ENCODE measurements at regions not wholly inside any gene's neighbourhood (a gene's known extent, or its start where the extent isn't known, plus 50 kb on each side); places are given as distances from the start of the nearest gene placed in this dataset.

GRCh38 chr5:4625206-4625896, 514.8 kb upstream of the ADAMTS16 start:
- Histone ChIP-seq H3K27me3 (no peaks in the 10 kb centered on the region), H3K27ac (no peak overlapping the region), H3K4me3 (no peak overlapping the region), H3K4me1 (no peaks in the 10 kb centered on the region), H3K36me3 (no peaks in the 10 kb centered on the region), H3K9me3 (no peaks in the 10 kb centered on the region)
- TF ChIP-seq POLR2A (IDR thresholded peaks at IDR 0.05): no peak
- TF ChIP-seq, protein P1, sequence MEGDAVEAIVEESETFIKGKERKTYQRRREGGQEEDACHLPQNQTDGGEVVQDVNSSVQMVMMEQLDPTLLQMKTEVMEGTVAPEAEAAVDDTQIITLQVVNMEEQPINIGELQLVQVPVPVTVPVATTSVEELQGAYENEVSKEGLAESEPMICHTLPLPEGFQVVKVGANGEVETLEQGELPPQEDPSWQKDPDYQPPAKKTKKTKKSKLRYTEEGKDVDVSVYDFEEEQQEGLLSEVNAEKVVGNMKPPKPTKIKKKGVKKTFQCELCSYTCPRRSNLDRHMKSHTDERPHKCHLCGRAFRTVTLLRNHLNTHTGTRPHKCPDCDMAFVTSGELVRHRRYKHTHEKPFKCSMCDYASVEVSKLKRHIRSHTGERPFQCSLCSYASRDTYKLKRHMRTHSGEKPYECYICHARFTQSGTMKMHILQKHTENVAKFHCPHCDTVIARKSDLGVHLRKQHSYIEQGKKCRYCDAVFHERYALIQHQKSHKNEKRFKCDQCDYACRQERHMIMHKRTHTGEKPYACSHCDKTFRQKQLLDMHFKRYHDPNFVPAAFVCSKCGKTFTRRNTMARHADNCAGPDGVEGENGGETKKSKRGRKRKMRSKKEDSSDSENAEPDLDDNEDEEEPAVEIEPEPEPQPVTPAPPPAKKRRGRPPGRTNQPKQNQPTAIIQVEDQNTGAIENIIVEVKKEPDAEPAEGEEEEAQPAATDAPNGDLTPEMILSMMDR (IDR thresholded peaks at IDR 0.05): no peak
- intact Hi-C loops (cut with DNase I): no loop called here
- DNase-seq: no peak
- WGBS, 2 donors: 78 to 85% methylated on average over 5 of the region's 5 CpGs

DNA sequence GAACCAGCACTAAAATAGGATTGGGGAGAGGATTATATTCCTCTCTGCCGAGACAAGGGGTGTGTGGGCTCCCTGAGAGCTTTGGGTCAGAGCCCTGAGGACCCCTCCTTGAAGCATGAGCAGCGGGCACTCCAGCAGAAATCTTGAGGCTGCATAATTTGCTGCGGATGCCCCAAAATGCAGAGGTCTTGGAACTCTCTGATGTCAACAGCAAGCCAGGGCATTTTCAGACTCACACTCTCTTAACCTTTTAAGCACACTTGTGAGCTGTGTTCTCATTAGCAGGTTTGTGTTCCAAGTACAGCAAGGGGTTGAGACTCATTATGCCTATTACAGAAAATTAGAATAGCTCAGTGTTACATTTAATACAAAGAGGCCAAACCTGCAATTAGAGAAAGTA, 513.0 kb upstream of the ADAMTS16 start:
- TF ChIP-seq, protein P1 (IDR thresholded peaks at IDR 0.05): no peak
- no peak for TF ChIP-seq POLR2A (IDR thresholded peaks at IDR 0.05)
- WGBS, 2 donors: 83 to 100% methylated on average over 1 of the region's 3 CpGs
- no peak for DNase-seq
- no peak overlapping the region for H3K4me3 ChIP-seq
- no peaks in the 10 kb centered on the region for H3K27me3 ChIP-seq
- no peak overlapping the region for H3K27ac ChIP-seq
- no peaks in the 10 kb centered on the region for H3K9me3 ChIP-seq
- intact Hi-C loops (cut with DNase I): no loop called here
- H3K4me1 ChIP-seq: no peaks in the 10 kb centered on the region
- H3K36me3 ChIP-seq: no peaks in the 10 kb centered on the region

DNA sequence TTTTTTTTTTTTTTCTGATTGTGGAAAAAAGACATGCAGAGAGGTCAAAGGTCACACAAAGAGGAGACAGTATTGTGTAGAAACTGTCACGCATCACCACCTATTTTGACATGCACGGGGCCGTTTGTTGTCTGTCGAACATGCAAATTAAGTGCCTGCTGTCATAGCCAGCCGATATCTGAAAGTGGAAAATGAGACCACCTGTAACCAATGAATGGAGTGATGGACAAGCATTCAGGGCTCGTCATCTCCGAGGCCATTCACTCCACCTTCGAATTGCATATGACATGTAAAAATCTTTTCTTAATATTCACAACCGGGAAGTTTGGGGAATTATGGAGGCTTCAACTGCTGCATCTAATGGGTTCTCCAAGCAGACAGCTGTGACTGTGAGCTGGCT, 512.2 kb upstream of the ADAMTS16 start:
- TF ChIP-seq, protein P1 (IDR thresholded peaks at IDR 0.05): no peak
- TF ChIP-seq POLR2A (IDR thresholded peaks at IDR 0.05): no peak
- 68 to 77% methylated on average over 9 of the region's 9 CpGs for WGBS, 2 donors
- Histone ChIP-seq H3K4me1 (no peaks in the 10 kb centered on the region), H3K36me3 (no peaks in the 10 kb centered on the region), H3K27me3 (no peaks in the 10 kb centered on the region), H3K27ac (no peak overlapping the region), H3K4me3 (no peak overlapping the region), H3K9me3 (no peaks in the 10 kb centered on the region)
- intact Hi-C loops (cut with DNase I): no loop called here
- DNase-seq: no peak

- TF ChIP-seq POLR2A (IDR thresholded peaks at IDR 0.05): no peak
- TF ChIP-seq, protein P1 (IDR thresholded peaks at IDR 0.05): no peak
- H3K27ac ChIP-seq: no peak overlapping the region
- intact Hi-C loops (cut with DNase I): no loop called here
- no peak overlapping the region for H3K4me3 ChIP-seq
- 61 to 79% methylated on average over 8 to 14 of the region's 14 CpGs for WGBS, 2 donors
- DNase-seq: no peak
- no peaks in the 10 kb centered on the region for H3K9me3 ChIP-seq
- no peaks in the 10 kb centered on the region for H3K36me3 ChIP-seq
- H3K27me3 ChIP-seq: no peaks in the 10 kb centered on the region
- no peaks in the 10 kb centered on the region for H3K4me1 ChIP-seq
Observed at GRCh38 chr5:4628645-4629385, 511.3 kb upstream of the ADAMTS16 start.

DNA sequence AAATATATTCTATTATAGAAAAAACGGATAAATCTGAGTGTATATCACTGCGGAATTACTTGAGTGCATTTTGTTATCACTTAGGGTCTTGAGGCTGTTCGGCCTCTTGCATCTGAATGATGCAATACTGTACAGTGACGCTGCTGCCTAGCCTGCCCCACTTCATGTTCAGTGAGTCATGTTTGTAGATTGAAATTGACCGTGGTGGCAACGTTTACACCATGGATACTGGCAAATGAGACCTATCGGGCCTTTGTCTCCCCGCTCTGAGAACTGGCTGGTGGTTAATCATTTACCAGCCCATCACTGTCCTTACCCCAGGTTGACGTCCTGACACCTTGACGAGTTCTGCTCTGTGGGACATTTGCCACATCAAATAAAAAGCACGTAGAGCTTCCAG, 510.1 kb upstream of the ADAMTS16 start:
- 80 to 82% methylated on average over 11 of the region's 11 CpGs for WGBS, 2 donors
- Histone ChIP-seq H3K27ac (no peak overlapping the region), H3K4me1 (no peaks in the 10 kb centered on the region), H3K9me3 (no peaks in the 10 kb centered on the region), H3K36me3 (no peaks in the 10 kb centered on the region), H3K27me3 (no peaks in the 10 kb centered on the region), H3K4me3 (no peak overlapping the region)
- TF ChIP-seq, protein P1 (IDR thresholded peaks at IDR 0.05): no peak
- TF ChIP-seq POLR2A (IDR thresholded peaks at IDR 0.05): no peak
- no peak for DNase-seq
- intact Hi-C loops (cut with DNase I): no loop called here

Measured in esophagus squamous epithelium (tissue), 5 donors.